ENCODE measurements at regions not wholly inside any gene's neighbourhood (a gene's known extent, or its start where the extent isn't known, plus 50 kb on each side); places are given as distances from the start of the nearest gene placed in this dataset.

DNA sequence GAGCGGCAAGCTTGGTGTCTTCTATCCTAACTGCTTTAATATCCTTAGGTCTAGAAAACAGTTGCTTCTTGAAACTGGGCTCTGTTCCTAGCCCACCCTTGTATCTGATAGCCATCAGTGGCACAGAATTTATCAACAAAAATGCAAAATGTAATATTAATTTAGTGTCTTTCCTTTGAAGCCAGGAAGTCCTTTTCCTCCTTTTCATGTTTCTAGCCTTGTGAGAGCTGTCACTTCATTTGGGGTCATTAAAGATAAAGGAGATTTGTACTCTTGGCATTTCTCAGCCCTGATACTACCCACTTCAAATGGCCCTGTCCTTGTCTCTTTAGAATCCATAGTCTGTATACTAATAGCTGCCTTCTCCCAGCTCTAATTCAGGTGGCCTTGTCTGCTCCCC is 111.0 kb downstream of the GAS1 start:
- no peak for DNase-seq (ENCODE audit: low read depth in 1 of 2, low spot score in 1 of 2)

GRCh38 chr9:86830356-86830755 is 117.0 kb downstream of the GAS1 start:
- no peak for DNase-seq (ENCODE audit: low read depth in 1 of 2, low spot score in 1 of 2)

DNA sequence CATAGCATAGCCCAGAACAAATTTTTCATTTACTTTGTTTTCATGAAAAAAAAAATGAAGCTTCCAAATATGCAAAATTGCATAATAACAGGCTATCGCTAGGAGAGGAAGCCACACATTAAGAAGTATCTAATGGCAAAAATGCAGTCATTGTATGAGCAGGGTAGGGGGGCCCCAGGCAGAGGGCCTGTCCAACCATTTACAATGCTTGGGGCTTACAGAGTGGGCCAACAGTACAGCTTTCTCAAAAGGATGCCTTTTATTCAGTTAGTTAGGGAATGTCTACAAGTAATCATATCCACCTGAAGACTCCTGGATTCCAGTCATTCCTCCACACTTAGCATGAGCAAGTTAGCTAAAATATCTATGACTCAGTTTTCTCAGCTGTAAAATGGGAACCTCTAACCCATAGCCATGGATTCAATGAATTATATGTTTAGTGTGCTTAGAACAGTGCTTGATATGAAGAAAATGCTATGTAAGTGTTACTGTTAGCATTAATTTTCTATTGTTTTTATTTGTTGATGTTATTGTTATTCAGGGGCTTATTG is 117.7 kb downstream of the GAS1 start:
- no peak for DNase-seq (ENCODE audit: low read depth in 1 of 2, low spot score in 1 of 2)

GRCh38 chr9:86828631-86829030 is 118.7 kb downstream of the GAS1 start:
- no peak for DNase-seq (ENCODE audit: low read depth in 1 of 2, low spot score in 1 of 2)

GRCh38 chr9:86827893-86828292 is 119.4 kb downstream of the GAS1 start:
- no peak for DNase-seq (ENCODE audit: low read depth in 1 of 2, low spot score in 1 of 2)

GRCh38 chr9:86825299-86825698 is 122.0 kb downstream of the GAS1 start:
- no peak for DNase-seq (ENCODE audit: low read depth in 1 of 2, low spot score in 1 of 2)

- no peak for DNase-seq (ENCODE audit: low read depth in 1 of 2, low spot score in 1 of 2)
Measured at GRCh38 chr9:86822006-86822801, 125.1 kb downstream of the GAS1 start.

DNA sequence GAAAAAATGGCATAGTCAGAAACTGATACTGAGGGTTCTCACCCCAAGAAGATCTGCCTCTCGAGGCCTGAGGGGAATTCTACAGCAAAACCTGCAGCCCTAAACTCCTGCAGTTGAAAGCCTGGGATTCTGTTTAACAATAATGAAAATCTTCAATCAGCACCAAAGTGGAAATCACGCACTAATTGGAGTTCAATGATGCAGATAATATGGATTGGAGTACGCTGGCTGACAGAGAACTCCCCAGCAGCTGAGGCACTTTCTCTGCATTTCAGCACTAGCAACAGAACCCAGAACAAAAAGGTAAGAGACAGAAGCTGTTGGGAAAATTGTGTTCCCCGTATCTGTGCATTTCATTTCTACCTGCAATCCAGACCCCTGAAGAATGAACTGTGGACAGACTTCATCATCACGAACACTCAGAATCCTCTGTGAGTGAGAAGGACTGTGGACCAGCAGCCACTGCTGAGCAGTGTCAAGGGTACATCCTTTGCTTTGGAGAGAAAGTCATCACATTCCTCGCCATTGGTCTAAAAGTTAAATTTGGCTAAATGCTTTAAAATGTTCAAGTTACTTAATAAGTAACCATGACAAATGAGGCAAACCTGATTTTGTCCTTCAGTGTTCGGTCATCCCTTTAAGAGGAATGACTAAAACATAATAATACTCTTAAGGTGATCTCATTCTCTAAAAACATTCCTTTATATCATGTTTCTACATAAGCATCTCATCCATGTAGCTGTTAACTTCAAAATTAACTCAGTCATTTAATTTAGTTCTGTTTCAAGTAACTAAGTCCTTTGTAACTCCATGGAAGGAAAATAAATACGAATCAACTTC is 126.1 kb downstream of the GAS1 start:
- no peak for DNase-seq (ENCODE audit: low read depth in 1 of 2, low spot score in 1 of 2)

GRCh38 chr9:86819552-86819951 is 127.8 kb downstream of the GAS1 start:
- no peak for DNase-seq (ENCODE audit: low read depth in 1 of 2, low spot score in 1 of 2)

DNA sequence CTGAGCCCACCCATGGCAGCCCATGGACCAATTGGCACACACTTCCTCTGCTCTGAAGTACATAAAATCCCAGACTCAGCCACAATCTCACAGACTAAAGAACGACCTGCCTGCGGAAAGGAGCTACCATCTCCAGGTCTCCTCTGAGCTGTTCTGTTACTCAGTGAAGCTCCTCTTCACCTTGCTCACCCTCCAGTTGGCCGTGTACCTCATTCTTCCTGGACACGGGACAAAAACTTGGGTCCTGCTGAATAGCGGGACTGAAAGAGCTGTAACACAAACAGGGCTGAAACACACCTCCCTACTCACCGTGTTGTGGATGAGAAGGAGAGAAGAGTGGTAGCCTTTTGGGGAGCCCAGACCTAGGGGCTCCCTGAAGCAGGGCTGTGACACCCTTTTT is 128.7 kb downstream of the GAS1 start:
- no peak for DNase-seq (ENCODE audit: low read depth in 1 of 2, low spot score in 1 of 2)

DNA sequence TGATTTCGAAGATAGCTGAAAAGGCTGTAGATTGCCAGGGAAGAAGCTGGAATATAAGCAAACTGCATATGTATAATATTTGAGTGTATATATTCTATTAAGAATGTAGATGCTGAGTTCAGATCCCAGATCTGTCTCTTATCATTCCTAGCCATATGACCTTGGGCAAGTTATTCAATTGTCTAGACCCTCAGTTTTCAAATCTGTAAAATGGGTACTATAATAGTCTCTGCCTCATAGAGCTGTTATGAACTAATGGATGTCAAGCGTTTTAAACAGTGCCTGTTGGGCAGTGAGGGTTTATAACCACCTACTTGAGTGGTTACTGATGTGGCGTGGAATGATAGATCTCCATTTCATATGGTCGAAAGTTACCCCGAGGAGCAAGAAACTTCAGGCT is 130.4 kb downstream of the GAS1 start:
- no peak for DNase-seq (ENCODE audit: low read depth in 1 of 2, low spot score in 1 of 2)

DNA sequence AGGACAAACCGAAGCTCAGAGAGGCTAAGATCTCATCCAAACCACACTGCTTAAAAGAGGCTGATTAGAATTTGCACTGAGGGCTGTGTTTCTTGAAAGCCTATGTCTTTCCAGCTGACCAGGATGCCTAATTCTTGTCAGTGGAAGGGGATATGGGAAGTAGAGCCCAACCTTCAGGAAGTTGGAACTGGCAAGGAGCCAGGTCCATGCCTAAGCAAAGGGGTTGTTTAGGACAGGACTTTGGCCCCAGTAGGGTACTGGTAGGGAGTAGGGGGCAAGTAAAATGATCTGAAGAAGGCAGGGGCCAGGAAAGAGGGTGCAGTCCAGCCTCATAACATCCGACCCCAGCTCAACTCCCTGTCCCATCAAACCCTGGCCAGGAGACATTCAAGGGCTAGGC is 130.9 kb downstream of the GAS1 start:
- DNase-seq (ENCODE audit: low read depth in 1 of 2, low spot score in 1 of 2): no peak

DNA sequence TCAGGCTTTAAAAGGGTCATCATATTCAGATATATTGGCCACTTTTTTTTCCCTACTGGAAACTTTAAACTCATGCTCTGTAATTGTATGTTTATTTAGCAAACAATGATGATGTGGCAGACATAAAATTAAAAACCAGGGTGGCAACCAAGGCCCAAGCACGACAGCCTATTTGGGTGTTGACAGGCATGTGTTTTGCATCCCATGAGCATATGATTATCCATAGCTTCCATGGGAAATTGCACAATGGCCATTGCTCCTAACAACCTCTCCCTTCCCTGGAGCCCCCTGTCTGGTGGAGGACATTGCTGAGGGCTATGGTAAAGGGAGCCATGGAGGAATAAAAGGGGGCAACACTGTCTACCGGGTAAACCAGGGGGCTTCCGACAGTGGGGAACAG is 134.7 kb downstream of the GAS1 start:
- no peak for DNase-seq (ENCODE audit: low read depth in 1 of 2, low spot score in 1 of 2)

- DNase-seq (ENCODE audit: low read depth in 1 of 2, low spot score in 1 of 2): no peak
Measured at GRCh38 chr9:86809759-86810367, 137.4 kb downstream of the GAS1 start.

GRCh38 chr9:86809151-86809550 is 138.2 kb downstream of the GAS1 start:
- DNase-seq (ENCODE audit: low read depth in 1 of 2, low spot score in 1 of 2): no peak

- no peak for DNase-seq (ENCODE audit: low read depth in 1 of 2, low spot score in 1 of 2)
Measured at GRCh38 chr9:86807367-86807976, 139.8 kb downstream of the GAS1 start.

DNA sequence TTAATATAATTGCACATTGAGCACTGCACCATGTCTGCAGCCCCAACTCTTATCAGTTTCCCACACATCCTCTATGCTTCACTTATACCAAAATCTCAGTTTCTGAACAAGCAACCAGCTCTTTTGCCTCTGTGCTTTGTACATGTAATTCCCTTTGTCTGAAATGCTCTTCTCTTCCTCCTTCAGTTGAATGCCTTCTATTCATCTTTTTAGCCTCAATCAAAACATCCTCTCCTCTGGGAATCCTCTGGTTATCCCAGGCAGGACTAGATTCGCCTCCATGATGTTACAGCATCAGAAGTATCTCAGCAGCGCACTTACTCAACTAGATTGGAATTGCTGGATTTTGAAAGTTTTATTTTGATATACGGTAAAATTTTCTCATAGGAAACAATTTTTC is 143.3 kb downstream of the GAS1 start:
- no peak for DNase-seq (ENCODE audit: low read depth in 1 of 2, low spot score in 1 of 2)

GRCh38 chr9:86802900-86803673 is 144.2 kb downstream of the GAS1 start:
- no peak for DNase-seq (ENCODE audit: low read depth in 1 of 2, low spot score in 1 of 2)

- no peak for DNase-seq (ENCODE audit: low read depth in 1 of 2, low spot score in 1 of 2)
Measured at GRCh38 chr9:86801246-86801645, 146.1 kb downstream of the GAS1 start.

DNA sequence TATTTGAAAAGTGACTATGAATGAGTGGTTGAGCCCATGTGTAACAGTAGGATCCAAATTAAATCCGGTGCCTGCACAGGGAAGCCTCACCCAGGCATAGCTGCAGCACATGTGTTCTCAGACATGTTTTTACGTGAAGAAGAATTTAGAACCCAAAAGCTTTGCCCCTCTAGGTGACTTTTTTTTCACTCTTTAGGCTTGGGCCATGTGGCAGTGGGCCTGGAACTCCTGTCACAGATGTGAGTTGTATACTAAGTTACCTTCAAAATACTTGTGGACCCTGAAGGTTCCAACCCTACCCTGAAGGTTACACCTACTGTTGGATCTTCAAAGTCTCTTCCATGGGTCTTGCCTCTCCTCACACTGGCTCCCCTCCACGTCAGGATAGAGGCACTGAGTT is 146.6 kb downstream of the GAS1 start:
- DNase-seq (ENCODE audit: low read depth in 1 of 2, low spot score in 1 of 2): no peak

DNA sequence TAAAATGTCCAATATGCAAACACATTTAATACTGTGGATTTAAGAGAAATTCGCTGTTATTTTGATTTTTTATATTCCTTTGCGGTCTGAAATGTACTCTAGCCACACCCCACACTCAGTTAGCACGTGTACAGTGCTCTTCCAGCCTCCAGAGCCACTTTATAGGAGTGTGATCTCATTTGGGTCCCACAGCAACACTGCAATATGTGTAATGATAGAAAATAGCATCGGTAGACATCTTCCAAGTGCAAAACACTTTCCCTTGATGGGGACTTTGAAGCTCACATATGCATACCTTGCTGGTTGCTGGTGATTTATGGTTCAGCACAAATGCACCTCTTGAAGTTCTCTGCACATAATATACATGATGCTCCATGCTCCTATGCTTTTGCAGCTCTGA is 148.3 kb downstream of the GAS1 start:
- no peak for DNase-seq (ENCODE audit: low read depth in 1 of 2, low spot score in 1 of 2)

Data from activated CD4-positive, alpha-beta T cell treated with anti-CD3 and anti-CD28 coated beads, Interleukin-2, amount 50 U/mL, for 24 hours (primary cell).